GM10266 (cell line): ENCODE measurements at regions not wholly inside any gene's neighbourhood (a gene's known extent, or its start where the extent isn't known, plus 50 kb on each side); places are given as distances from the start of the nearest gene placed in this dataset.

Experiments used
- DNase-seq: peaks from one replicate; pipeline ENCODE4 v3.0.0; 2012; ENCODE audit errors: extremely low spot score
- CTCF ChIP-seq: IDR thresholded peaks from 2 replicates; pipeline ENCODE4 v1.5.1; 2012; ENCODE audit warnings: mild to moderate bottlenecking, low read depth; ENCODE audit not compliant: control insufficient read depth, insufficient read depth; ENCODE audit errors: missing control alignments

- no peak for TF ChIP-seq CTCF
- no peak for DNase-seq
Measured at GRCh38 chr10:108072466-108072865, 908.0 kb upstream of the SORCS1 start.

DNA sequence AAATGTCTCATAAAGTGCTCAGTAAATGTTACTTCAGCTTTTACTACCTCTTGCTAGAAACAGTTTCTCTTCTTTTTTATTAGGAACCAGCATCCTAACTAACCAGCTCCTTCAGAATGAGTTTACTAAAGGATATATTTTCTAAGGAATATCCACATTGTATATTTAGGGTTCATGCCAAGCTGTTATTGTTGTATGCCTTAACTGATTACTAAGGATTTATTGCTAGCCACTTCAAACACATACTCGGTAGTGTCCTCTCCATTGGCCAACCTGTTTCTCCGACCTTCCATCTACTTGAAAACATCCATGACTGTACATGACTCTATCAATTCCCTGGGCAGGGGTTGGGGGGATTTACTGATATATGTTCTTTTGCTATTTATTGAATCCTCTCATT lies 906.3 kb upstream of the SORCS1 start:
- TF ChIP-seq CTCF = no peak
- no peak for DNase-seq

DNA sequence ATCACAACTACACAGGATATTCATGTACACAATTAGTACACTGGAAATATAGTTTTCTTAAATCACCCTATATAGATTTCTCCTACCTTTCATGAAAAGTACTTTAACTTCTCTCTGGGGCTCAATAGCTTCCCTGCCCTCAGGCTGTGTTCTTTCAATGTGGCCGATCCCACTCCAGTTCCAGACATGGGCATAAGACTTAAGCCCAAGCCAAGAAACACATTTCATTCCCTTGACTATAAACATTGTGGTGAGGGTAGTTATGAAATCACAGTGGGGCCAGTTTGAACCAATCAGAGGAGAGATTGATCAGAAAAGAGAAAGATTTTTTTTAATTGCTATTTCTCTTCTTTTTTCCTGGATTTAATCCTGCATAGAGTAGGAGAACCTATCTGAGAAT lies 904.6 kb upstream of the SORCS1 start:
- DNase-seq = no peak
- no peak for TF ChIP-seq CTCF

DNA sequence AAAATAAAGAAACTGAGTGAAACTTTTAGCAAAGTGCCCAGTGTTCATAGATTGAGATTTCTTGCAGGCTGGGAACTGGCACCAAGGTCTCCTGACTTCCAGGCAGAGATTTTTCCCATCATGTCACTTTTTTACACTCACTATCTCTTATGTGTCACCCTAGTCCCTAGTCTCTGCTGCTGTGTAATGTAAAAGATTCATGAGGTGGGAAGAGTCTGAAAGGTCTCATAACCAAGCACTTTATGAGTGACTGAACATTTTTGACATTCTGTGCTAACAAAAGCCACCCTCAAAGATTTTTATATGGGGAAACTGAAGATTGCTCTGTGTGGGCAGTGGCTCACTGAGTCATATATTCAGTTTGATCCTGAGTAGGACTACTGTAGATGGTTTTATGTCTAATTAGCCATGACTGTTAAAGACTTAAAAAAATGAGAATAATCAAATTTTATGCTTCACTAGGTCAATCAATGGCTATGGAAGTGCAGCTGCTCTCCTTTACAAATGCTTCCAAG lies 900.3 kb upstream of the SORCS1 start:
- DNase-seq = no peak
- TF ChIP-seq CTCF = no peak

- TF ChIP-seq CTCF = no peak
- DNase-seq = no peak
Measured at GRCh38 chr10:108060246-108060645, 895.7 kb upstream of the SORCS1 start.

DNA sequence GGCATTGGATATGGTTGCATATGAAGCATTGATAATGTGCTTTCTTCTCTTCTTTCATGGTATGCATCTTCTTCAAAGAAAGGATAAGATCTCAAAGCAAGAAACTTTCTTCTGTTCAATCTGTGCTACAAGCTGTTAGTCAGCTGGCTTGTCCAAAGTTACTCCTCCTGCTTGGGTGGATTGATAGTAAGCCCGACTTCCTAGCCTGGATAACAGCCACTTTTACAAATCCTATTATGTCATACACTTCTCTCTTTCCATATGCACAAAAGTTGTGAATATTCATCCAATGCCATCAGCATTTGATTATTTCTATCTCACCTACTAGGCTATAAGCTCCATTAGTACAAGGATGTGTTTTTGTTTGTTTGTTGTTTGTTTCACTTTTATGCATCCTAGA lies 891.0 kb upstream of the SORCS1 start:
- TF ChIP-seq CTCF = no peak
- DNase-seq = no peak

DNA sequence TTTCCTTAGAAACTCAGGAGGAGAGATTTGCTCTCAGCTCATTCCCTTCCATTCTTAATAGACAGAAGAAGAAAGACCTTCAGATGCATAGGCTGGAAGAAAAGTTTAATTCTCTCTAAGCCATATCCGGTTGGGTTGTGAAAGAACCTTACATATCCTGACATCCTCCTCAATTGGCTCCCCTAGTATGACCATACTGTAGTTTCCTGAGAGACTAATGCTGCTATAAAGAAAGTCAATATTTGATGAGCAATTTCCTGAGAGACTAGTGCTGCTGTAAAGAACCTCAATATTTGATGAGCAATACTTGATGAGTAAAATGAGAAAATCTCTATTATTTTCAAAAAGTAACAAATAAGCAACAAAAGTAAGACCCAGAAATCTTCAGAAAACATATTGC lies 888.5 kb upstream of the SORCS1 start:
- TF ChIP-seq CTCF = no peak
- no peak for DNase-seq
